NCI-H2029 (cell line): ENCODE measurements at regions not wholly inside any gene's neighbourhood (a gene's known extent, or its start where the extent isn't known, plus 50 kb on each side); places are given as distances from the start of the nearest gene placed in this dataset.
"Not testable (repeated sequence)": the region's sequence is repeated elsewhere in the genome, so short reads cannot be mapped to it uniquely, and the experiment has no call there.

Source experiments
- DNase-seq: peaks from one replicate; lab custom pipeline; 2025; lab: John Stamatoyannopoulos, UW

DNA sequence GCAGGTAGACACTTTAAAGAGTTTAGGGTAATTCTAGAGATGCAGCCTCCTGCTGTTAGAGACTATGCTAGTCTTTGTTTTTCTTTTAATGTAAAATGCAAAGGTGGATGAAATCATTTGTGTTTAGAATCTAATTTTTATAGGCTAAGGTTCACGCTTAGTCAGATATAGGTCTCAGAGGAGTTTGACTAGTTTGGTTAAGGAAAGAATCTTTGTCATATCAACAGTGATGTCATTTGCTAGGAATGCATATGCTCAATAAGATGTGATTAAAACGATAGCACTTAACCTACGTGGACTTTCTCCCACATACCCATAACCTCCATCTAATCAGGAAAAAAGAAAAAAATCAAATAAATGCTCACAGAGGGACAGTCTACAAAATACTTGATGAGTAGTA, 859.3 kb upstream of the ATXN7L3B start:
- DNase-seq: no peak

DNA sequence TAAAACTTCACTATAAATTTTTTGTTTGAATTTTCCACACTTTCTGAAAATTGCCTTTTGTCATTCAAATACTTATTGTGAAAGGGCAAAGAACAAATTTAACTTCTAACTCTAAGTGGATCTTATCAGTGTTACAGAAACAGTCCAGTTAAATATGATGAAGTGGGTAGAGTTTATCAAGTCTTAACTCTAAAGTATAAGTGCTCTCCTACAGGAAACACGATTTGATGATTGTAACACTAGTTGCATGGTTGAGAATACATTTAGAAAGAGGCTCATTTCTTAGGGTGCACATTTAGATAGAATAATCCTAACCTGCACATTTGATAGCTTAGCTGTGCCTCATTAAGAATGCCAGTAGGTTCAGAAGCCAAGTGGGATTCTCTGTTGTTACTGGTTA, 838.3 kb upstream of the ATXN7L3B start:
- DNase-seq: no peak

DNA sequence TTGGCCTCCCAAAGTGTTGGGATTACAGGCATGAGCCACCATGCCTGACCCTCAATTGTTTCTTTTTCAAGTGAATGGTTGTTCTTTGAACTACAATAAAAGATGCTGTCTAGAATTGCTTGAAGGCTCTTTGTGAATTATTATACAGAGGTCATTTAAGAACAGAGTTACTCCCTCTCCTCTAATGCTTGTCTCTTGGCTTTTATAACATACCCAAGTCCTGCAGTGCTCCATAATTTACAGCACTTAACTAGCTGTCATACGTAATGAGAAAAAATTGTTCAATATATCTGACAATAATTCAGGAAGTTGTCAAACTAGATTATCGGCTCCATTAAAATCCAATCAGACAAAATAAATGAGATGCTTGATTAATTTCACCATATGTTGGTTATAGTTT, 823.0 kb upstream of the ATXN7L3B start:
- DNase-seq: no peak

DNA sequence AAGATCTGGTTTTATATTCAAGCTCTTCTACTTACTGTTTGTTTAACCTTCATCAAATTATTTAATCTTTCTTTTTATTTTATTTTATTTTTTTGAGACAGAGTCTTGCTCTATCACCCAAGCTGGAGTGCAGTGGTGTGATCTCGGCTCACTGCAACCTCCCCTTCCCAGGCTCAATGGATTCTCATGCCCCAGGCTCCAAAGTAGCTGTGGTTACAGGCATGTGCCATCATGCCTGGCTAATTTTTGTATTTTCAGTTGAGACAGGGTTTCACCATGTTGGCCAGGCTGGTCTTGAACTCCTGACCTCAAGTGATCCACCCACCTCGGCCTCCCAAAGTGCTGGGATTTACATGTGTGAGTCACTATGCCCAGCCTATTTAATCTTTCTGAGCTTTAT, 821.5 kb upstream of the ATXN7L3B start:
- not testable (repeated sequence) for DNase-seq

DNA sequence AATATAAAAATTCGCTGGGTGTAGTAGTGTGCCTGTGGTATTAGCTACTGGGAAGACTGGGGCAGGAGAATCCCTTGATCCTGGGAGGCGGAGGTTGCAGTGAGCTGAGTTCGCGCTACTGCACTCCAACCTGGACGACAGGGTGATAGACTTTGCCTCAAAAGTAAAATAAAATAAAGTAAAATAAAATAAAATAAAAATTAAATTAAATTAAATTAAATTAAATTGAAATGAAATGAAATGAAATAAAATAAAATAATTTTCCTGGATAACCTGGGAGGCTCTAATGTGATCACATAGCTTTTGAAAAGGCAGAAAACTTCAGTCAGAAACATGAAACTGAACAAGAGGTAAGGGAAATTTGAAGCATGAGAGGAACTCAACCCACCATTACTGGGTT, 818.4 kb upstream of the ATXN7L3B start:
- DNase-seq: no peak

DNA sequence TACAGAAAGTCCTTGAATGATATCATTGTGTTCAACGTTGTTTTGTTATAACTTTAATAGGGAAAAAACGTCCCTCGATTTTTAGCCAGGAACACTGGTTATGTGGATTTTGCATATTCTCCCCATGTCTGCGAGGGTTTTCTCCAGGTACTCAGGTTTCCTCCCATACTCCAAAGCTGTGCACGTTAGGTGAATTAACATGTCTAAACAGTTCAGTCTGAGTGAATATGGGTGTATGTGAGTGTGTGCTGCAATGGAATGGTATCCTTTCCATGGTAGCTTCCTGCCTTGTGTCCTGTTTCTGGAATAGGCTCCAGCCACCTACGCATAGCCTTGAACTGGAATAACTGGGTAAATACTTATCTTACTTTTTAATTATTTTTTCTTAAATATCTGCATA, 810.8 kb upstream of the ATXN7L3B start:
- DNase-seq: no peak

DNA sequence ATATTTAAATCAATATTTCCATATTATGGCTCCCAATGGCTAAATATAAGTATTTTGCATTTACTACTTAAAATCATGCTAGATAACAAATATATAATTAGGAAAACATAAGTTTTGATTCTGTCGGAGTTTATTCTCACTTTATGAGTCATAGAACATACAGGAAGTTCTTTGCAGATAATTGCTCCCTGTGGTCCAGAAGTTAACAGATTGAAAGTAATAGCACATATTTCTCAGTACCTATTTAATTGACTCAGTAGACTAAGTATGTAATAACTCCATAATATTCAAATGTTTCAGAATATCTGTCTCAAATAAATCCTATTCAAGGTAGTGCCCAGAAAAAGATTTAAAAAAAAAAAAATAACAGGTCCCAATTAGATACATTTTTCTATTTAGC, 806.0 kb upstream of the ATXN7L3B start:
- no peak for DNase-seq

DNA sequence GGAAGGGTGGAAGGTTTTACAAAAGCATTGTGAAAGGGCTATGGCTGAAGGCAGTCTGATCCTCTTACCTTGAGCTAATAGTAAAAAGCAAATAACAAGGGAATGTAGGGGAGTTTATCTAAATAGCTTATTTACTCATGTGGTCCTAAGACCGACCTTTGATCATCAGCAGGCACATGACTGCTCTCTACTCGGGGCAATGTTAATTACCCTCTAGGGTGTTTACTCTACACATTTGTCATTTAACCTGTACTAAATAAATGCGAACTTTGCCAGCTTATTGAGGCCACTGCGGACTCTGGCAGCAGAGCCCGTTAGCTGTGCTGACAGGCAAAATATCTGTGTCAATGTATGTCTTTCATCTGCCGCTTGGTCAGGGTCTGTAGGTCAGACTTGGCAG, 768.3 kb upstream of the ATXN7L3B start:
- no peak for DNase-seq

DNA sequence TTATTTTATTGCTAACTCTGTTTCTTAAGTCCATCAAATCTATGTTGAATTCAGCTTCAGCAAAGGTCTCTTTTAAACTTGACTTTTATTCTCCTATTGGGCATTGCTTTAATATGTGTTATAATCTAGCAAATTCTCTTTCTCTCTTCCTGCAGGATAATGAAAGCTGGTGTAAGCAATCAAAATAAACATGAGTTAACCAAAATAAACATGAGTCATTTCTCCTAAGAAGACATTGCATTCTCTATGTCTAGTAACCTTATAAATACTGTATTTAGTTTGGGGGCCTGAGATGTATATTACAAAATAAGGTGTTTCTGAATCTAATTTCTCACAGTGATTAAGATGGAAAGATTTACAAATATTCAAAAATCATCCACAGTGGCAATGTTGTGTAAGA, 739.1 kb upstream of the ATXN7L3B start:
- no peak for DNase-seq

DNA sequence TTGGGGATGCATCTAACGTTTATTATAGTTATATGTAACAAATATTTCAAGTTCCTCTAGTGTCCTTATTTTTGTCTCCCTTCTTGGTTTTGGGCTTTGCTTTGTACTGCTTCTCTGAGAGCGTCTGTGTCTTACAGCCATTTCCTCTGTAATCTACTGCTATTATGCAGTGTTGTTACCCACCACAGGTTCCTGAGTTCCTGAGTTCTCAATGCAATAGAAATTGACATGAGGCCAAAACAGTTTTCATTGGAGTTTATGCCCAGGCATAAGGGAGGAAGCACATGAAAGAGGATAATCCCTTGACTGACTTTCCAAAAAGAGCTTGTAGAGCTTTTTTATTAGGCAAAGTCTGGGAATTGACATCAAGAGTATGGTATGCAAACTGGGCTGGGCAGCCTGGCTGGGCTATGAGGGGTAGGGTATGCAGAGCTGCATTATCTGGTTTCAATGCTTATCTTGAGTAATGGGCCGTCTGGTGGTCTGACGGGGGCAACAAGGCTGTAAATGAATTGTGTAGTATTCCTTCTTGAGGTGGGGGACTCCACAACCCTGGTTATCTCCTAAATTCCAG, 722.5 kb upstream of the ATXN7L3B start:
- DNase-seq: no peak

DNA sequence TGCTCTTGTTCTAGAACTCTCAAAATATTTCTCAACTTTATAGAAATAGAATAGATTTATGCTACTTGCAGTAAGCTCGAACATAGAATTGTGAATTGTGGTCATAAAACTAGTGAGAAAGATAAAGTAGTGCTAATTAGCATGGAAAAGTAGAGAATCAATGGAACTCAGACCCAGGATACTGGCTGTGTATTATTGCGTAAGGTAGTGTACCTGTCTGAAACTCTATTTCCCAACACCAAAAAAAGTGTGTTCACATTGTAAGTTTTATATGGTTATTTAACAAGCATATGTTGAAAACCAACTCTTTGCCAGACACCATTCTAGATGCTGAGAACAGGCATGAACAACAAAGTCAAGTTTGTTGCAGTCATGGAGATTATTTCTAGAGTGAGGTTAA, 720.5 kb upstream of the ATXN7L3B start:
- no peak for DNase-seq

DNA sequence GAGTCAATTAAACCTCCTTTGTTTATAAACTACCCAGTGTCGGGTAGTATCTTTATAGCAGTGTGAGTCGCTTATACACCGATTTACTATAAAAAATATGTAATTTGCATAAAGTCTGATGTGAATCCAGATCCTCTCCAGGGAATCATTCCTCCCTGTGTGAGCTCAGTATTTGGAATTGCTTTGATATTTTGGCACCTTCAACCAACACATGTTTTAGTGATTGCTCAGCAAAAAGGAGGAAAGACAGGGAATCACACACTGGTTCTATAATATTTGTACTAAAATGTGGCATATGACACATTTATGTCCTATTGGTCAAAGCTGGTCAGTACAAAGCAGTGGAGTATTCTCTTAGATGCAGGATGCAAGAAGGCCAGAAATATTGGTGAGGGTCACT, 703.9 kb upstream of the ATXN7L3B start:
- DNase-seq: no peak

DNA sequence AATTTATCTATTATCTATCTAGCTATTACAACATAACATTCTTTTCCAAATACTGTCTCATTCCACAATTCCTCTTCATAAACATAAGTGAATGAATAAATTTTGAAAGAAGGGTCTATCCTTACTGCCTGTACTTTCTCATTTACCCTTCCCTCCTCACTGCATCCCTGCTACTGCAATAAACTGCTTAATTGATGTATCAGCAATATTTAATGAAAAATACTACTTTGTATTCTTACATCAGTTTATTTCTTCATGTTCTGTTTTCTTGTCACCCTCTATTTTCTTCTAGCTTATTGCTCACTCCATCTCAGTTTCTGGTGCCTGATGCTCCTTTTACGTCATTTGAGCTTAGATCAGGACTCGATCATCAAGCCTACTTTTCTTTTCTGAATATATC, 695.7 kb upstream of the ATXN7L3B start:
- no peak for DNase-seq

DNA sequence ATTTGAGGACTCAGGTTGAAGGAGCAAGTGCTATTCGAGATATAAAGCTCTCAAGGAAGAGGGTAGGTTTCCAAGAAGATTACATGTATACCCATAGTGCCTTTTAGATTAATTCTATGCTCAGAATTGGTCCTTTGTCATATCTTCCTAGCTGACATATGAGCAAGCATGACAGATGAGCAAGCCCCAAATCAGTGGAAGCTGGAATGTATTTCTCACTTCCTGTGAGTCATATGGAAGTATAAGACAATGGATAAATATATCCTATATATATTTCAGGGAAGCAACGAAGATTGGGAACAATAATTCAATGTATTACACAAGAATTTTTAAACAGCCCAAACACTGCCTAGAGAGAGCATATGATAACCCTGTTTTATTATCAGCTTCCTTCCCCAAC, 674.1 kb upstream of the ATXN7L3B start:
- no peak for DNase-seq

DNA sequence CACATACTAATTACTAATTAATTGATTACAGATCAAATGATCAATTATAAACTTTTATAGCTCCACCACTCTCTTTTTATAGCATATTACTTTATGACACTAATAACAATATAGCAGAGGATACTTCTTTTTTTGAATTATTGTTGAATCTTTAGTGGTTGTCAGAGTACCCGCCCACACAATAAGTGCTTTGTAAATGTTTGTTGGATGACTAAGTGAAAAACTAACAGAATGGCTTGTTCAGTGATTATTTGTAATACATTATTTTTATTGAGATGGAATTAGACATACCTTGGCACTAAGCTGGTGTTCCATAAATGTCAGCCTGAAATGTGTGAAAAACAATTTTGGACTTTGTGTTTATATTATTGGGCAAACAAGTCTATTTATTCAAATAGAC, 670.5 kb upstream of the ATXN7L3B start:
- DNase-seq: no peak

DNA sequence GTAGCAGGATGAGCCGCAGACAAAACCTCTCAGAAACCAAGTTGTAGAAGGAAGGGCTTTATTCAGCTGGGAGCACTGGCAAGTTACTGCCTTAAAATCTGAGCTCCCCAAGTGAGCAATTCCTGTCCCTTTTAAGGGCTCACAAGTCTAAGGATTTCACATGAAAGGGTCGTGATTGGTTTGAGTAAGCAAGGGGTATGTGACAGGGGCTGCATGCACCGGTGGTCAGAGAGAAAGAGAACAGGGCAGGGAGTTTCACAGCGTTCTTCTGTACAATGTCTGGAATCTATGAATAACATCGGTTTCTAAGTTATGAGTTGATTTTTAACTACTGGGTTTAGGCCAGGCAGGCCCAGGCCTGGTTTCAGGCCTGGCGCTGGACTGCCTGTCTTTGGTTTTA, 660.3 kb upstream of the ATXN7L3B start:
- DNase-seq: not testable (repeated sequence)

DNA sequence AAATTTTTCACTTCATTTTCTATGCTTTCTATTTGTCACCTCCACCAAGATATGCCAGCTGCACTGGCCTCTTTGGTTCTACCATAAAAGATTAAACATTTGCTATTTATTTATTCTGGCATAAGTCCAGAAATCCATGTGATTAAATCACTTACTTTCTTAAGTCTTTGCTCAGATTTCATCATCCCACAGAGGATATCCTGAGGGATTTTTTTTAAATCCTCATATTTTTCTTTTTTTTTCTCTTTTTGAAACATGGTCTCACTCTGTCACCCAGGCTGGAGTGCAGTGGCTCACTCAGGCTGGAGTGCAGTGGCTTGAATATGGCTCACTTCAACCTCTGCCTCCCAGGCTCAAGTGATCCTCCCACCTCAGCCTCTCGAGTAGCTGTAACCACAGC, 645.4 kb upstream of the ATXN7L3B start:
- no peak for DNase-seq

DNA sequence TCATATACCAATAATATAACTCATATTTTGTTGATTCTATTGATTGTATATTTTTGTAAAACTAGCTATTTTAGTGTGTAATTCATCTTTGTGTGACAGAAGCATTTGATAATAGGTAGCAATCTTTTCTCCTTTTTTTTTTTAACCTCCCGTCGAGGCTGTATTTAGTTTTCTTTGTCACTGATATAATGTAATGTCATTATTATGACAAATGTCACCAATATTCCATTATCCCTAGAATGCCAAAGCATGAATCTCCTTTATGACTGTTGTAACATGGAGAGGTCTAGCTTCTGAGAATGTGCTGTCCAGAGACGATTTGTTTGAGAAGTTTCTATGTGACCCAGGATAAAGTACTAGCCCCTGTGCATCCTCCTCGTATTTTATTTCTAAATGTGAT, 639.0 kb upstream of the ATXN7L3B start:
- no peak for DNase-seq

DNA sequence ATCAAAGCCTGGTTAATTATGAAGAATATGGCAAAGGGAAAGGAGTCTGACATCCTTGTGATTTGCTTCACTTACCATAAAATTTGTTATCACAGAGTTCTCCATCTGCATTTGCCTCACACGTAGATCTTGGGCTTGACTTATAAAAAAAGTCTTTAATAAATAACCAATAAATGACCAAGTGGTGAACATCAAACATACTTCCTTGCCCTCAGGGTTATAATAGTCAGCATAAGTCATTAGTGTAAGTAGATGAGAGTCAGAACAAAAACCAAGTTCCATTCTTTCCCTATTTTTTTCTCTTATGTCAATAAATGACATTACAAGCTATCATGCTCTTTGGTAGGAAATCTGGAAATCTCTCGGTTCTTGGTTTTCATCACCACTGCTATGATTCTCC, 635.4 kb upstream of the ATXN7L3B start:
- no peak for DNase-seq

DNA sequence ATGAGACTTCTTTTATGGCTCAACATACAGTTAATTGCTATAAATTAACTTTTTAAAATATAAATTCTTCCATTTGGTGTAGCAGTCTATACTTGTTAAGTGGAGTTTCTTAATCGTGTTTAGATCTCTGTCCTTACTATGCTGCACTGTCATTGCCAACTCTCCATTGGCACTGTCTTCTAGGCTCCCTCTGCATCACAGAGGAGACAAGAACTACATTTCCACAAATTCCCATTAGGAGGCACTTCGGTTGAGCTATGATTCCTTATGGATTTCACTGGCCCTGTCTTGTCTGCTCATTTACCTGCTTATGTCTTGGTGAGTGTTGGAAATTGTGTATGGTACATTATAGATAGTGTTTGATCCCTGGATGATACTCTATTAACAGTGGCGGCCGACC, 630.9 kb upstream of the ATXN7L3B start:
- DNase-seq: no peak

DNA sequence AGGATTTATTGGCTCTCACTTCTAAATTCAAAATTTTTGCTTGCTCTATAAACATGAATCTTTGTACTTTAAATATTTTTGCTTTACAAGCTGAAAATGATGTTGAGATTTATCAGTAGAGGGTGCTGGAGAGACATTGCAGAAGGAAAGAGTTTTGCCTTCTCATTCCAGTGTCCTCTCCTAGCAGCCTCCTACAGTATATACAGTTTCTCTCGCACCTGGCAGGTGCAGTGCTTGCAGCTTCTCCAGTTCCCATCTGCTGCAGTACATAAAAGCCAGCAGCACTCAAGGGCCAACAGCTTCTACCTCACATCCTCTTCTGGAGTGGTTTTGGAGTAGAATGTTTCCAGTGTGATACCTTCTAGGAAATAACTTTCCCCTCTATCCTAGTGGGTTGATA, 601.8 kb upstream of the ATXN7L3B start:
- DNase-seq: peak; percentile 35

DNA sequence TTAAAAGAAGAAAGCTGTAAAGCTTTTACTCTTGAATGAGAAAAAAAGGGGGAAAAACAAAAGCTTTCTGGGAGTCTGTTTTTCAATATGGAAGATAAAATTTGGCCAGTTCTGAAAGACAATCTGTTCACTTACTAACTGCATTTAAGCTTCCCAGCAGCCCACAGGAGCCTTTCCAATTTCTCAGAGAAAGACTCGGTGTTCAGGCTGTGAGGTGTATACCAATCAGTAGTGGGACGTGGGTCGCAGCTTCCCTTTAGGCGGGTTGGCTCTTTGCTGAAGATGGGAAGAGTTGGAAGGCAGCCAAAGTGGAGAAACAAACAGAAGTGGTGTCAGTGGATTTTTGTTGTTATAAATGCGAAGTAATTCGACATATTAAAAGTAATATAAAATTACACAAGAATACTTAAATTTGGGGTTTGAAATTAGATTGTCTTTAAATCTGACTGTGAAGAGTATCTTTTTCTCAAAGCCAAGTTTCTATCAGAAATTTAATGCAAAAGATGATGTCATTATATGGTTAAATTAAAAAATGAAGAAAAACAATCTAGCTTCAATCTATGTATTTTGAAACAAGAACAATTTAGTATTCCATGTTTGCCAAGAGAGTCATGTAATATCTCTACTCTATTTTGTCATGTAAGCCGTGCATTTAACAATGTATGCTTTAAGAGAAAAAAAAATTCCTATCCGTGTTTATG, 590.2 kb upstream of the ATXN7L3B start:
- DNase-seq: no peak

DNA sequence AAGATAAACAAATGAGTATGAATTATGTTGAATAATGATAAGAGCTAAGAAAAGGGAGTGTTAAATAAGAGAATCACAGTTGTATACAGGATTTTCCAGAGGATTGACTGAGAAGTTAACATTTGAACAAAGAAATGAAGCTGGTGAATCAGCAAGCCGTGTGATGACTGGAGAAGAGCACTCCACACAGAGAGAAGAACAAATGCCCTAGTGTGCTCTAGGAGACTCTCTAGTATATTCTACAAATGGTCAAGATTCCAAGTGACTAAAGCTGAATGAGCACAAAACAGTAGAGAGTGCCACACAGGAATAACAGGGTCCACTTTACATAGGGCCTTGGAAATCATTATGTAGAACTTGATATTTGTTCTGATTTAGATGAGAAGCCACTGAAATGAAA, 587.1 kb upstream of the ATXN7L3B start:
- DNase-seq: no peak

DNA sequence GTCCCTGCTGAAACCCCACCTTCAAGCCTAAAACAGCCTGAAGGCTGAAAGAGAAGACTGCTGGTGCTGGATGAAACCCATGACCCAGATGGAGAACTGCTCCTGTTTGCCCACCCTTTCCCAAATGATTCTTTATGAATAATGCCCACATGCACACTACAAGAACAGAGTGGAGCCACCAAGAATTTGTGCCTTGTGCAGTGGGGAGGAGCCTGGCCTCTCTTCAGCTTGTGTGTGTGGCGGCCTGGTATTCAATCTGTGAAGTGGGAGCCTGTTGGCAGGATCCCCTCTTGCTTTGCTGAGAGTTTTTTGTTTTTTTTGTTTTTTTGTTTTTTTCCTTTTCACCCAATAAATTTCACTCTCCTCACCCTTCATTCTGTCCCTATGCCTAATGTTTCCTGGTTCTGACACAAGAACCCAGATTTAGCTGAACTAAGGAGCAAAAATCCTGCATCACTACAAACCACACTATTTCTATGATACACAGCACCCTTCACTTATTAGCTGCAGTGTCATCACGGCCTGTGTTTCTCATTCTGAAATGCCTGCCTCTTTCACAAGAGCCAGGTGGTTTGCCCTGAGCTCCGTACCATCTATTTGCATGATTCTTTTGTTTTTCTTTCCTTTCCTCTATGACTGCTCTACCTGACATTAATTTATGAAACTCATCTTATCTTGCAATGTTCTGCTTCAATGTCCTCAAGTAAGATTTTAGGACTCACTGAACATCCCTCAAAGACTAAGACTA, 585.5 kb upstream of the ATXN7L3B start:
- DNase-seq: no peak
